NCI-H524 (cell line): ENCODE measurements at regions not wholly inside any gene's neighbourhood (a gene's known extent, or its start where the extent isn't known, plus 50 kb on each side); places are given as distances from the start of the nearest gene placed in this dataset.
A peak's percentile ranks its signal among the peaks of the same experiment; 100 is the strongest.
"Not testable (repeated sequence)": the region's sequence is repeated elsewhere in the genome, so short reads cannot be mapped to it uniquely, and the experiment has no call there.

ENCODE experiments used
- DNase-seq, 2 experiments: peaks; one replicate each; lab custom pipeline; 2025; lab: John Stamatoyannopoulos, UW

DNA sequence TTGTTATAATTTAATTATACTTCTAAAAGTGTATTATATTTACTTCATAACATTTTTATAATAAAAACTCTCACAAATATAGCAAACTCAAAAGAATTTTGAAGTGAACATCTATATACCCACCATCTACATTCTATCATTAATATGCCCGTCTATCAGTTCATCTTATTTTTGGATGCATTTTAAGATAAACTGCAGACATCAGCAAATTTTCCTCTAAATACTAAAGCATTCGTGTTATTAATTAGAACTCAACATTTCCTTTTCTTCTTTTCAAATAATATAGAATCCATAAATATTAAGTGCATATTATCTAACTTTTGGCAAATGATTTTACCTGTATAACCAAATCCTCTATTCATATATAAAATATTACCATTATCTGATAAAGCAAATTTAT is 242.9 kb upstream of the BCHE start:
- DNase-seq, result no peak

DNA sequence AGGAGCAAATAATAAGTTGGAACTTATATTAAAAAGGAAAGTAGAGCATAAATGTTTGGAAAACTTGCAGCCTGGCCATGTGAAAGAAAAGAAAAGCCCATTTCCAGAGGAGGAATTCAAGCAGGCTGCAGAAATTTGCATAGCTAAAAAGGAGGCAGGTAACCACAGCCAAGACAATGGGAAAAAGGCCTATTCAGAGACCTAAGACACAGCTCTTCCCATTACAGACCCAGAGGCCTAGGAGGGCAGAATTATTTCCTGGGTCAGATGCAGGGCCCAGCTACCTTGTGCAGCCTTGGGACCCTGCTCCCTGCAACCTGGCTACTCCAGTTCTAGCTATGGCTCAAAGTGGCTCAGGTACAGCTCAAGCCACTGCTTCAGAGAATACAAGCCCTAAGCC is 234.6 kb upstream of the BCHE start:
- DNase-seq, result no peak

- DNase-seq, result no peak
Measured at GRCh38 chr3:166064476-166064875, 227.3 kb upstream of the BCHE start.

- DNase-seq, result peak; percentile 48 to 89
Measured at GRCh38 chr3:166060789-166061479, 223.7 kb upstream of the BCHE start.

- peak in 1 of 2 experiments; percentile 16 for DNase-seq
Measured at GRCh38 chr3:166052440-166052839, 215.2 kb upstream of the BCHE start.

- no peak for DNase-seq
Measured at GRCh38 chr3:166029507-166029906, 192.3 kb upstream of the BCHE start.

- peak; percentile 64 for DNase-seq
Measured at GRCh38 chr3:166013073-166013679, 176.0 kb upstream of the BCHE start.

DNA sequence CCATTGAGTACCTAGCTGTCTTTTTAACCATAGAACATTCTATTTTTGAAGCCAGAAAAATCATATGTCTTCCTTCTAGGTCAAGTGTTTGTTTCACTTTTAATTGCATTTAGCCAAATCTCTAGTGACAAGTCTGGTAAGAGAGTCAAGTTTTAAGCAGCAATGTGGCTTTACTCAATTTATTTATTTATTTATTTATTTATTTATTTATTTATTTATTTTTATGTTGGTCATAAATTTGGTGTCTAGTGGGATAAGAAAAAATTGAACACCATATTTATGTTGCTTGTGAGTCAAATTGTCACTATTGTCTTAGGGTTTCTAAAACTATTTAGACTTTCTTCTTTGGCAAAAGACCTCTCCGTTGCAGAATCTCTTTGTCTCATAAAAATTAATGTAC is 174.5 kb upstream of the BCHE start:
- no peak for DNase-seq

- no peak for DNase-seq
Measured at GRCh38 chr3:166005126-166005525, 167.9 kb upstream of the BCHE start.

DNA sequence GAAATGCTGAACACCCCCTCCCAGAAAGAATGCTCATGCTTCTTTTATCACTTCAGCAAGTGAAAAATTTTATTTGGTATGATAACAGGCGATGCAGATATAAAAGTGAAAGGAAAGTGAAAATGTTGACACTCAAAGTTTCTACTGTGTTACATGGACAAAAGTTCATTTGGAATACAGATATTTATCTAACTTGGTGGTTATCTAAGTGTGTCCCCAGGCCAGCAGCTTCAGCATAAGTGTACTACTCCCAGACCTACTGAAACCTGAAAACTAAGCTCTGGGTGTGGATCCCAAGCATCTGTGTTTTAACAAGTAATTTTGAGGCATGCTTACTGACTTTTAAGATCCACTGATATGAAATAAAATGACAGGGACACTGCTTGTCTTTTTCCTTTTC is 157.1 kb upstream of the BCHE start:
- DNase-seq, result no peak

GRCh38 chr3:165984589-165984988 is 147.4 kb upstream of the BCHE start:
- DNase-seq, result no peak

GRCh38 chr3:165983284-165983683 is 146.1 kb upstream of the BCHE start:
- DNase-seq, result no peak

DNA sequence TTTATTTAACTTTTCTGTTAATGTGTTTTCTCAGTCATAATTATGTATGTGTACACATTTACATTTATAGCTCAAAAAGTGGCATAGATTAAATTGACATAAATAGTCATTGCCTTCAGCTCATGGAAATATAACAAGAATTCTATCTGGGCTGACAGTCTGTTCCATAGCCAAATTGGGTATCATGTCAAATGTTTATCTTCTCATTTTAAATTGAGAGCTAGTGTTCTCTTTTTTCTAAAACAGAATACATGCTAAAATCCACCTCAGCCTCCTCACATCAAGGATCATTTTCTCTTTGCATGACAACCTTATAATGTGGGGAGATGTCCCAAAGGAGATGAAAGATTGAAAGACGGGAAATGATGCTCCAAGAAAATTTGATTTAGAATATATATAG is 144.1 kb upstream of the BCHE start:
- DNase-seq, result no peak

DNA sequence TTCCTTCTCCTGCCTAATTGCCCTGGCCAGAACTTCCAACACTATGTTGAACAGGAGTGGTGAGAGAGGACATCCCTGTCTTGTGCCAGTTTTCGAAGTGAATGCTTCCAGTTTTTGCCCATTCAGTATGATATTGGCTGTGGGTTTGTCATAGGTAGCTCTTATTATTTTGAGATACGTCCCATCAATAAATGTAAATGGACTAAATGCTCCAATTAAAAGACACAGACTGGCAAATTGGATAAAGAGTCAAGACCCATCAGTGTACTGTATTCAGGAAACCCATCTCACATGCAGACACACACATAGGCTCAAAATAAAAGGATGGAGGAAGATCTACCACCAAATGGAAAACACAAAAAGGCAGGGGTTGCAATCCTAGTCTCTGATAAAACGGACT is 123.6 kb upstream of the BCHE start:
- DNase-seq, result not testable (repeated sequence)

DNA sequence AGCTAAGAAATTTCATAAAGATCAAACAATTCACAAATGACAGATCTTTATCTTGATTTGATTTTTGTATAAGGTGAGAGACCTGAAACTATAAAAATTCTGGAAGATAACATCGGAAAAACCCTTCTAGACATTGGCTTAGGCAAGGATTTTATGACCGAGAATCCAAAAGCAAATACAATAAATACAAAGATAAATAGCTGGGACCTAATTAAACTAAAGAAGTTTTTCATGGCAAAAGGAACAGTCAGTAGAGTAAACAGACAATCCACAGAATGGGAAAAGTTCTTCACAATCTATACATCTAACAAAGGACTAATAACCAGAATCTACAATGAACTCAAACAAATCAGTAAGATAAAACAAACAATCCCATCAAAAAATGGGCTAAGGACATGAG is 116.9 kb upstream of the BCHE start:
- no peak for DNase-seq

GRCh38 chr3:165946360-165946759 is 109.1 kb upstream of the BCHE start:
- no peak for DNase-seq

- peak in 1 of 2 experiments; percentile 34 for DNase-seq
Measured at GRCh38 chr3:165938986-165939540, 101.8 kb upstream of the BCHE start.

- not testable (repeated sequence) for DNase-seq
Measured at GRCh38 chr3:165936081-165936480, 98.9 kb upstream of the BCHE start.

DNA sequence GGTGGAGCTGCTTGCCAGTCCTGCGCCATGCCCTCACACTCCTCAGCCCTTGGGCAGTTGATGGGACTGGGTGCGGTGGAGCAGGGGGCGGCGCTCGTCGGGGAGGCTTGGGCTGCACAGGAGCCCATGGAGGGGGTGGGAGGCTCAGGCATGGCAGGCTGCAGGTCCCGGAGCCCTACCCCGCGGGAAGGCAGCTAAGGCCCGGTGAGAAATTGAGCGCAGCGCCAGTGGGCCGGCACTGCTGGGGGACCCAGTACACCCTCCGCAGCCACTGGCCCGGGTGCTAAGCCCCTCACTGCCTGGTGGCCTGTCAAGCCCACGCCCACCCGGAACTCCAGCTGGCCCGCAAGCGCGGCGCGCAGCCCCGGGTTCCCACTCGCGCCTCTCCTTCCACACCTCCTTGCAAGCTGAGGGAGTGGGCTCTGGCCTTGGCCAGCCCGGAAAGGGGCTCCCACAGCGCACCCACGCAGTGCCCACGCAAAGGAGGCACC is 87.1 kb upstream of the BCHE start:
- not testable (repeated sequence) for DNase-seq

- peak; percentile 70 to 87 for DNase-seq
Measured at GRCh38 chr3:165920984-165921383, 83.8 kb upstream of the BCHE start.

DNA sequence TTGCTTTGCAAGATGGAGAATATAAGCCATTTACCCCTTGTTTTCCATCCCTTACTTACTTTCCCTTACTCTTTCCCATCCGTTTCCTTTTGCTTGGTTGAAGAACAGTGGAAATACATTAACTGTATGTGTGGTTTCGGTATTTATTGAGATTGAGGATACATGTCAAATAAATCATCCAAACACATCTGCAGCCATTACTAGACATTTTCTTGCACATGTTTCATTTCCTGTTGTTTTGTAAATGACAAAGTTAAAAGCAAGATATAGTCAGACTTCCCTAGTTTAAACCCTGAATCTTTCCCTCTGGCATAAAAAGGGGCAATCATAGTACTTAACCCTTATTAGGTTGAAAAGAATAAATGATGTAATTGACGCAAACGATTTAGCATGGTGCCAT is 82.1 kb upstream of the BCHE start:
- DNase-seq, result no peak

GRCh38 chr3:165918657-165918979 is 81.4 kb upstream of the BCHE start:
- no peak for DNase-seq

DNA sequence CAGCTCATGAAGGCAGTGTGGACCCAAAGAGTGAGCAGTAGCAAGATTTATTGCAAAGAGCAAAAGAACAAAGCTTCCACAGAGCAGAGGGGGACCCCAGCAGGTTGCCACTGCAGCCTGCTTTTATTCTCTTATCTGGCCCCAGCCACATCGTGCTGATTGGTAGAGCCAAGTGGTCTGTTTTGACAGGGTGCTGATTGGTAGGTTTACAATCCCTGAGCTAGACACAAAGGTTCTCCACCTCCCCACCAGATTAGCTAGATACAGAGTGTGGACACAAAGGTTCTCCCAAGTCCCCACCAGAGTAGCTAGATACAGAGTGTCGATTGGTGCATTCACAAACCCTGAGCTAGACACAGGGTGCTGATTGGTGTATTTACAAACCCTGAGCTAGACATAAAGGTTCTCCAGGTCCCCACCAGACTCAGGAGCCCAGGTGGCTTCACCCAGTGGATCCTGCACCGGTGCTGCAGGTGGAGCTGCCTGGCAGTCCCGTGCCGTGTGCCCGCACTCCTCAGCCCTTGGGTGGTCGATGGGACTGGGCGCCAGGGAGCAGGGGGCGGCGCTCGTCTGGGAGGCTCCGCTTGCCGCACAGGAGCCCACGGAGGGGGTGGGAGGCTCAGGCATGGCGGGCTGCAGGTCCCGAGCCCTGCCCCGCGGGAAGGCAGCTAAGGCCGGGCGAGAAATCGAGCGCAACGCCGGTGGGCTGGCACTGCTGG is 80.9 kb upstream of the BCHE start:
- DNase-seq, result not testable (repeated sequence)
